Heart left ventricle (tissue), 16 donors: ENCODE measurements at regions not wholly inside any gene's neighbourhood (a gene's known extent, or its start where the extent isn't known, plus 50 kb on each side); places are given as distances from the start of the nearest gene placed in this dataset.

ENCODE experiments used
- ATAC-seq, 4 donors: fragments of 200-7000 bp; cut with Tn5 transposase; one replicate each; pipeline ENCODE4 v1.9.1; 2020 to 2022; ENCODE audit warnings: moderate library complexity in 4 of 4, mild to moderate bottlenecking in 3 of 4, moderate number of reproducible peaks in 1 of 4
- DNase-seq, 5 donors: peaks; one replicate each; pipeline ENCODE4 v3.0.0-alpha.2; 2020
- H3K27ac ChIP-seq, 12 donors: fragments of 200-600 bp; sonication (generic) in 4 of 12; one replicate each; pipeline versions ENCODE4 v1.5.0 to v1.8.0; 2016 to 2022; ENCODE audit warnings: mild to moderate bottlenecking in 2 of 12
- H3K27me3 ChIP-seq, 9 donors: fragments of 200-600 bp; sonication (generic) in 2 of 9; one replicate each; pipeline versions ENCODE4 v1.5.1 to v1.8.0; 2016 to 2022; ENCODE audit warnings: mild to moderate bottlenecking in 3 of 9
- H3K36me3 ChIP-seq, 9 donors: fragments of 200-600 bp; sonication (generic) in 2 of 9; one replicate each; pipeline versions ENCODE4 v1.5.0 to v1.8.0; 2018 to 2022; ENCODE audit warnings: mild to moderate bottlenecking in 2 of 9
- H3K4me1 ChIP-seq, 12 donors: fragments of 200-600 bp; sonication (generic) in 4 of 12; one replicate each; pipeline versions ENCODE4 v1.5.0 to v1.8.0; 2016 to 2022; ENCODE audit warnings: mild to moderate bottlenecking in 3 of 12
- H3K4me3 ChIP-seq, 12 donors: fragments of 200-600 bp; sonication (generic) in 4 of 12; one replicate each; pipeline versions ENCODE4 v1.5.0 to v1.8.0; 2017 to 2022; ENCODE audit warnings: mild to moderate bottlenecking in 9 of 12, moderate library complexity in 4 of 12
- H3K9me3 ChIP-seq, 12 donors: fragments of 200-600 bp; sonication (generic) in 4 of 12; one replicate each; pipeline versions ENCODE4 v1.5.0 to v1.8.0; 2016 to 2022; ENCODE audit warnings: mild to moderate bottlenecking in 1 of 12
- POLR2A ChIP-seq, 2 donors: fragments of 450-650 bp; IDR thresholded peaks; one replicate each; pipeline ENCODE4 v1.6.1; 2017; ENCODE audit warnings: antibody characterized with exemption in 2 of 2, mild to moderate bottlenecking in 2 of 2, moderate library complexity in 2 of 2
- WGBS, 4 donors: extraction: QIAGEN DNeasy Blood & Tissue Kit in 2 of 4; methylation state at CpG; one replicate each; pipeline versions ENCODE4 v1.1.5 to v1.1.7; 2013 to 2018; 5-methylcytosine and 5-hydroxymethylcytosine counted together
- intact Hi-C, 10 donors: fragments of 100-400 bp; cut with DNase I; formaldehyde crosslinking; loops; one replicate each; pipeline versions ENCODE4 v1.11.1 to v1.14.2; 2022
- TF ChIP-seq, protein P1 (sequence below), 12 donors: fragments of 200-600 bp; sonication (generic) in 4 of 12; IDR thresholded peaks; one replicate each; pipeline versions ENCODE4 v1.5.0 to v1.8.0; 2018 to 2022; ENCODE audit warnings: antibody characterized with exemption in 12 of 12, mild to moderate bottlenecking in 5 of 12
- donor health status: ischemic (EF 13 %, LVEDD 7.1; RV severe dilation, severe dysfunction).
- donor health status: healthy with polysubstance abuse.
- donor health status: DM: no; HTN: yes; CAD: no.
- donor health status: DM: no; HTN: no; CAD: no.
- donor health status: ischemic (EF 25% LVEDD 6.9; RV normal size, moderate dysfunction).
- donor health status: ischemic (EF 25% LVEDD 5.7; RV mildly dilated, moderate dysfunction).
- donor health status: healthy.
- donor health status: DM: yes; HTN: yes; CAD: no.
- donor health status: ischemic (EF 35%, LVEDD 5.7; RV mildly dilated, moderate dysfunction).
- donor health status: nonischemic (EF 11% LVEDD 7.7; RV severe dilation, severe dysfunction).
- donor health status: DM: yes; HTN: yes; CAD: no.
- donor health status: PGD.
- donor health status: ischemic (EF 29% LVEDD 5.4; RV normal size, mild dysfunction).
- donor health status: nonischemic (EF 23%, LVEDD 6.1; RV moderate dilation, normal function).

- Histone ChIP-seq H3K4me3 (no peak overlapping the region), H3K27me3 (no peaks in the 10 kb centered on the region), H3K9me3 (no peaks in the 10 kb centered on the region), H3K27ac (no peak overlapping the region), H3K4me1 (peaks cover 0 to 3% (median 0%) of the 10 kb centered on the region in 12 donors), H3K36me3 (no peaks in the 10 kb centered on the region)
- DNase-seq, result no peak
- ATAC-seq, result no peak
- intact Hi-C loops, result no loop called here
- WGBS, 4 donors, result 77 to 86% (median 81%) methylated on average over 2 of the region's 2 CpGs
- no peak for TF ChIP-seq POLR2A (IDR thresholded peaks at IDR 0.05)
- TF ChIP-seq, protein P1, sequence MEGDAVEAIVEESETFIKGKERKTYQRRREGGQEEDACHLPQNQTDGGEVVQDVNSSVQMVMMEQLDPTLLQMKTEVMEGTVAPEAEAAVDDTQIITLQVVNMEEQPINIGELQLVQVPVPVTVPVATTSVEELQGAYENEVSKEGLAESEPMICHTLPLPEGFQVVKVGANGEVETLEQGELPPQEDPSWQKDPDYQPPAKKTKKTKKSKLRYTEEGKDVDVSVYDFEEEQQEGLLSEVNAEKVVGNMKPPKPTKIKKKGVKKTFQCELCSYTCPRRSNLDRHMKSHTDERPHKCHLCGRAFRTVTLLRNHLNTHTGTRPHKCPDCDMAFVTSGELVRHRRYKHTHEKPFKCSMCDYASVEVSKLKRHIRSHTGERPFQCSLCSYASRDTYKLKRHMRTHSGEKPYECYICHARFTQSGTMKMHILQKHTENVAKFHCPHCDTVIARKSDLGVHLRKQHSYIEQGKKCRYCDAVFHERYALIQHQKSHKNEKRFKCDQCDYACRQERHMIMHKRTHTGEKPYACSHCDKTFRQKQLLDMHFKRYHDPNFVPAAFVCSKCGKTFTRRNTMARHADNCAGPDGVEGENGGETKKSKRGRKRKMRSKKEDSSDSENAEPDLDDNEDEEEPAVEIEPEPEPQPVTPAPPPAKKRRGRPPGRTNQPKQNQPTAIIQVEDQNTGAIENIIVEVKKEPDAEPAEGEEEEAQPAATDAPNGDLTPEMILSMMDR (IDR thresholded peaks at IDR 0.05), result peak in 3 of 12 donors; percentile 7 to 15 (median 11)
Measured at GRCh38 chr1:168789501-168789900, 60.5 kb upstream of the DPT start.

- no peak for DNase-seq
- Histone ChIP-seq H3K27me3 (no peaks in the 10 kb centered on the region), H3K4me3 (no peak overlapping the region), H3K4me1 (no peaks in the 10 kb centered on the region), H3K27ac (no peak overlapping the region), H3K36me3 (no peaks in the 10 kb centered on the region), H3K9me3 (no peaks in the 10 kb centered on the region)
- ATAC-seq, result no peak
- 91 to 95% (median 92%) methylated on average over 3 of the region's 3 CpGs for WGBS, 4 donors
- intact Hi-C loops, result no loop called here
- no peak for TF ChIP-seq POLR2A (IDR thresholded peaks at IDR 0.05)
- TF ChIP-seq, protein P1 (IDR thresholded peaks at IDR 0.05), result no peak
Measured at GRCh38 chr1:168792142-168792541, 63.1 kb upstream of the DPT start.

DNA sequence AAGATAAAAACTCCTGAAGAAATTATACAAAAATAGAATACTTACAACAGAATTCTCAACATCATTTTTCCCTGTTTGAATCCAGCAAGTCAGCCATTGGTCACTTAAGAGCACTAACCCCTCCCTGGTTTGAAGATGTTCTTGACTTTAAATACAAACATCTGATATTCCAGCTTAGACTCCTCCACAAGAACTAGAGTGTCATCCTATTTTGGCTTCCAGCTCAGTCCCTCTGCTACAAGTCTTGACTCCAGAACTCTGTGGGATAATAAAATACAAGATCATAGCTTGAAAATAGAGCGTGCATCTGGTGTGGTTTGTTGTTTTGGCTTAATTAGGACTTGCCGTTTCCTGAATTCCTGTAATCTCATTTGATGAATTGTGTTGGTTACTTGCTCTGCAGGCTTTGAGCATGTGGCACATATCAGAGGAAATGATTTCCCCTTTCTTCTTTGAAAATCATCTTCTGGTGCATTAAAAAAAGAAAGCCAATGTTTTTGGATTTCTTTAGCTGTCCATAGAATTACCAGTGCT, 63.7 kb upstream of the DPT start:
- DNase-seq (no peak), ATAC-seq (peak in 1 of 4 donors; percentile 30)
- H3K4me3 ChIP-seq, result no peak overlapping the region
- TF ChIP-seq POLR2A (IDR thresholded peaks at IDR 0.05), result no peak
- TF ChIP-seq, protein P1 (IDR thresholded peaks at IDR 0.05), result no peak
- no peaks in the 10 kb centered on the region for H3K27me3 ChIP-seq
- no peak overlapping the region for H3K27ac ChIP-seq
- no peaks in the 10 kb centered on the region for H3K4me1 ChIP-seq
- WGBS, 4 donors, result 44 to 52% (median 48%) methylated on average over 2 of the region's 2 CpGs
- H3K9me3 ChIP-seq, result no peaks in the 10 kb centered on the region
- no peaks in the 10 kb centered on the region for H3K36me3 ChIP-seq
- intact Hi-C loops, result no loop called here

- ATAC-seq, result no peak
- intact Hi-C loops, result no loop called here
- WGBS, 4 donors, result 88 to 94% (median 93%) methylated on average over 6 of the region's 6 CpGs
Measured at GRCh38 chr1:168794057-168794456, 65.1 kb upstream of the DPT start.

More at GRCh38 chr1:168794057-168794456, 65.1 kb upstream of the DPT start:
- no peak overlapping the region for H3K4me3 ChIP-seq
- no peaks in the 10 kb centered on the region for H3K36me3 ChIP-seq
- no peaks in the 10 kb centered on the region for H3K27me3 ChIP-seq
- no peak overlapping the region for H3K27ac ChIP-seq
- DNase-seq, result no peak
- TF ChIP-seq, protein P1 (IDR thresholded peaks at IDR 0.05), result no peak
- TF ChIP-seq POLR2A (IDR thresholded peaks at IDR 0.05), result no peak
- H3K4me1 ChIP-seq, result no peaks in the 10 kb centered on the region
- no peaks in the 10 kb centered on the region for H3K9me3 ChIP-seq
